Activated gamma-delta T cell treated with anti-CD3 and anti-CD28 coated beads, Interleukin-2, amount 50 U/mL, for 16 hours (primary cell): ENCODE measurements at regions not wholly inside any gene's neighbourhood (a gene's known extent, or its start where the extent isn't known, plus 50 kb on each side); places are given as distances from the start of the nearest gene placed in this dataset.
A peak's percentile ranks its signal among the peaks of the same experiment; 100 is the strongest.

Experiments
- DNase-seq: peaks from one replicate; pipeline ENCODE4 v3.0.0-alpha.2; 2020; ENCODE audit warnings: low read depth

GRCh38 chr5:70585996-70586395 lies 170.8 kb downstream of the GTF2H2C_2 start:
- peak; percentile 56 for DNase-seq
